ENCODE measurements at regions not wholly inside any gene's neighbourhood (a gene's known extent, or its start where the extent isn't known, plus 50 kb on each side); places are given as distances from the start of the nearest gene placed in this dataset.
"Not testable (repeated sequence)": the region's sequence is repeated elsewhere in the genome, so short reads cannot be mapped to it uniquely, and the experiment has no call there.

- Histone ChIP-seq H3K9me3 (ENCODE audit: low read length) (peaks cover 4% of the 10 kb centered on the region), H3K36me3 (ENCODE audit: insufficient read depth, low read length) (no peaks in the 10 kb centered on the region)
Observed at GRCh38 chr4:112832493-112832892, 195.6 kb downstream of the LARP7 start.

GRCh38 chr4:112836895-112837294, 200.0 kb downstream of the LARP7 start:
- no peaks in the 10 kb centered on the region for H4K20me1 ChIP-seq (ENCODE audit: insufficient read depth)
- no peak overlapping the region for H3K4me3 ChIP-seq (ENCODE audit: low read length)
- no peak for TF ChIP-seq RAD21 (conservative IDR thresholded peaks at IDR 0.05)
- no peaks in the 10 kb centered on the region for H3K36me3 ChIP-seq (ENCODE audit: insufficient read depth, low read length)
- H3F3A ChIP-seq (ENCODE audit: insufficient read depth, low read length, poor library complexity, severe bottlenecking): no peaks in the 10 kb centered on the region
- H3K27ac ChIP-seq (ENCODE audit: low read length): no peak overlapping the region
- no peak overlapping the region for H3K4me2 ChIP-seq (ENCODE audit: low read length)
- H3K9ac ChIP-seq (ENCODE audit: low read length): no peak overlapping the region
- H3K27me3 ChIP-seq (ENCODE audit: insufficient read depth, low read depth, low read length): no peaks in the 10 kb centered on the region
- H3K79me2 ChIP-seq (replicated peaks; ENCODE audit: insufficient read depth, low read length): no peaks in the 10 kb centered on the region
- peaks cover 4% of the 10 kb centered on the region for H3K9me3 ChIP-seq (ENCODE audit: low read length)
- no peaks in the 10 kb centered on the region for H3K9me2 ChIP-seq (ENCODE audit: insufficient read depth, low read length)
- no peak overlapping the region for H2AFZ ChIP-seq (ENCODE audit: low read depth, low read length)

More at GRCh38 chr4:112832493-112832892, 195.6 kb downstream of the LARP7 start:
- Histone ChIP-seq H3K9me2 (ENCODE audit: insufficient read depth, low read length) (no peaks in the 10 kb centered on the region), H3K79me2 (replicated peaks; ENCODE audit: insufficient read depth, low read length) (no peaks in the 10 kb centered on the region), H3K27ac (ENCODE audit: low read length) (no peak overlapping the region), H3K4me3 (ENCODE audit: low read length) (no peak overlapping the region), H3K4me2 (ENCODE audit: low read length) (no peak overlapping the region), H3F3A (ENCODE audit: insufficient read depth, low read length, poor library complexity, severe bottlenecking) (no peaks in the 10 kb centered on the region), H3K9ac (ENCODE audit: low read length) (no peak overlapping the region), H4K20me1 (ENCODE audit: insufficient read depth) (no peaks in the 10 kb centered on the region), H3K27me3 (ENCODE audit: insufficient read depth, low read depth, low read length) (no peaks in the 10 kb centered on the region), H2AFZ (ENCODE audit: low read depth, low read length) (no peak overlapping the region)
- TF ChIP-seq SMC3 (conservative IDR thresholded peaks at IDR 0.05; ENCODE audit: poor library complexity): no peak
- TF ChIP-seq TAF1 (IDR thresholded peaks at IDR 0.05; ENCODE audit: low read depth): no peak
- TF ChIP-seq REST (IDR thresholded peaks at IDR 0.05; ENCODE audit: borderline replicate concordance): no peak
- TF ChIP-seq EZH2 (IDR thresholded peaks at IDR 0.05; ENCODE audit: borderline replicate concordance, insufficient read depth, low read length, poor library complexity, severe bottlenecking): no peak
- no peak for TF ChIP-seq MXI1 (conservative IDR thresholded peaks at IDR 0.05; ENCODE audit: poor library complexity, severe bottlenecking)
- TF ChIP-seq POLR2AphosphoS5 (IDR thresholded peaks at IDR 0.05): no peak
- no peak for TF ChIP-seq RAD21 (conservative IDR thresholded peaks at IDR 0.05)
- no peak for TF ChIP-seq EP300 (conservative IDR thresholded peaks at IDR 0.05; ENCODE audit: poor library complexity, severe bottlenecking)
- TF ChIP-seq CTCF (IDR thresholded peaks at IDR 0.05; ENCODE audit: poor library complexity, severe bottlenecking): no peak

- H3K79me2 ChIP-seq (replicated peaks; ENCODE audit: insufficient read depth, low read length); H3K27ac ChIP-seq (ENCODE audit: low read length); H3K9me2 ChIP-seq (ENCODE audit: insufficient read depth, low read length); H3K9me3 ChIP-seq (ENCODE audit: low read length); H3K4me2 ChIP-seq (ENCODE audit: low read length); H2AFZ ChIP-seq (ENCODE audit: low read depth, low read length); H3F3A ChIP-seq (ENCODE audit: insufficient read depth, low read length, poor library complexity, severe bottlenecking); H3K4me3 ChIP-seq (ENCODE audit: low read length); H3K9ac ChIP-seq (ENCODE audit: low read length); H3K27me3 ChIP-seq (ENCODE audit: insufficient read depth, low read depth, low read length); H4K20me1 ChIP-seq (ENCODE audit: insufficient read depth); H3K36me3 ChIP-seq (ENCODE audit: insufficient read depth, low read length): not testable (repeated sequence)
Observed at GRCh38 chr4:112838015-112838414, 201.1 kb downstream of the LARP7 start.

All from neural cell (in vitro differentiated cells).